Activated CD4-positive, alpha-beta T cell treated with anti-CD3 and anti-CD28 coated beads for 36 hours (primary cell): ENCODE measurements at regions not wholly inside any gene's neighbourhood (a gene's known extent, or its start where the extent isn't known, plus 50 kb on each side); places are given as distances from the start of the nearest gene placed in this dataset.

Experiments used
- ATAC-seq: fragments of 200-7000 bp; cut with Tn5 transposase; one replicate; pipeline ENCODE4 v1.10.0; 2021; ENCODE audit warnings: mild to moderate bottlenecking, moderate library complexity
- CTCF ChIA-PET: fragments of 350-600 bp; sonication (Branson Sonifier 250); formaldehyde crosslinking; loops from one replicate; lab custom pipeline; 2021; ENCODE audit warnings: antibody characterized with exemption; lab: Charles Lee
- POLR2A ChIA-PET: fragments of 350-600 bp; sonication (Branson Sonifier 250); formaldehyde crosslinking; loops from one replicate; lab custom pipeline; 2021; ENCODE audit warnings: antibody characterized with exemption, inconsistent platforms; lab: Charles Lee
- DNase-seq: peaks from one replicate; pipeline ENCODE4 v3.0.0-alpha.2; 2020
- H3K27ac Mint-ChIP-seq: one replicate; pipeline ENCODE4 v1.8.0; 2021; ENCODE audit warnings: mixed read lengths
- H3K27me3 Mint-ChIP-seq: one replicate; pipeline ENCODE4 v1.8.0; 2021; ENCODE audit warnings: mixed read lengths
- H3K36me3 Mint-ChIP-seq: one replicate; pipeline ENCODE4 v1.8.0; 2021; ENCODE audit warnings: low read depth, mixed read lengths
- H3K4me1 Mint-ChIP-seq: one replicate; pipeline ENCODE4 v1.8.0; 2021; ENCODE audit warnings: mixed read lengths
- H3K4me3 Mint-ChIP-seq: one replicate; pipeline ENCODE4 v1.8.0; 2021; ENCODE audit warnings: mild to moderate bottlenecking, moderate library complexity, mixed read lengths
- H3K9me3 Mint-ChIP-seq: one replicate; pipeline ENCODE4 v1.8.0; 2021; ENCODE audit warnings: low read depth, mixed read lengths
- intact Hi-C, 2 experiments: fragments of 100-400 bp; cut with DNase I in 1 of 2; cut with micrococcal nuclease in 1 of 2; formaldehyde crosslinking; loops; one replicate each; pipeline versions ENCODE4 v1.14.2 to v1.15.1; 2022 to 2024; cut with DNase I, micrococcal nuclease

- no peaks in the 10 kb centered on the region for H3K9me3 Mint-ChIP-seq
- DNase-seq (peak; percentile 48), ATAC-seq (no peak)
- H3K27ac Mint-ChIP-seq, result no peak overlapping the region
- H3K36me3 Mint-ChIP-seq, result no peaks in the 10 kb centered on the region
- intact Hi-C loops, result no loop called here
- no peak overlapping the region for H3K4me3 Mint-ChIP-seq
- CTCF ChIA-PET, result no interaction called here
- H3K27me3 Mint-ChIP-seq, result no peaks in the 10 kb centered on the region
- H3K4me1 Mint-ChIP-seq, result peaks cover 5% of the 10 kb centered on the region
- POLR2A ChIA-PET, result no interaction called here
These were observed 54.9 kb upstream of the TMX1 start for GRCh38 chr14:51185180-51185579.

- H3K36me3 Mint-ChIP-seq, result no peaks in the 10 kb centered on the region
- intact Hi-C loops, result no loop called here
- H3K9me3 Mint-ChIP-seq, result no peaks in the 10 kb centered on the region
- no peak for DNase-seq
- no peak overlapping the region for H3K4me3 Mint-ChIP-seq
- no peak for ATAC-seq
- POLR2A ChIA-PET, result no interaction called here
- H3K27me3 Mint-ChIP-seq, result no peaks in the 10 kb centered on the region
- H3K27ac Mint-ChIP-seq, result no peak overlapping the region
- CTCF ChIA-PET, result no interaction called here
- peaks cover 5% of the 10 kb centered on the region for H3K4me1 Mint-ChIP-seq
These were observed 54.3 kb upstream of the TMX1 start for GRCh38 chr14:51185754-51186153.

GRCh38 chr14:51188566-51189185, 51.4 kb upstream of the TMX1 start:
- intact Hi-C loops, result no loop called here
- no peaks in the 10 kb centered on the region for H3K9me3 Mint-ChIP-seq
- POLR2A ChIA-PET, result no interaction called here
- CTCF ChIA-PET, result no interaction called here
- H3K4me3 Mint-ChIP-seq, result no peak overlapping the region
- peaks cover 5% of the 10 kb centered on the region for H3K4me1 Mint-ChIP-seq
- DNase-seq, result no peak
- ATAC-seq, result no peak
- H3K27me3 Mint-ChIP-seq, result no peaks in the 10 kb centered on the region
- H3K36me3 Mint-ChIP-seq, result no peaks in the 10 kb centered on the region
- no peak overlapping the region for H3K27ac Mint-ChIP-seq

- H3K27ac Mint-ChIP-seq, result no peak overlapping the region
- CTCF ChIA-PET, result no interaction called here
- ATAC-seq (no peak), DNase-seq (no peak)
- no peak overlapping the region for H3K4me3 Mint-ChIP-seq
- no peaks in the 10 kb centered on the region for H3K9me3 Mint-ChIP-seq
- no peaks in the 10 kb centered on the region for H3K27me3 Mint-ChIP-seq
- H3K4me1 Mint-ChIP-seq, result peaks cover 5% of the 10 kb centered on the region
- no peaks in the 10 kb centered on the region for H3K36me3 Mint-ChIP-seq
- intact Hi-C loops, result no loop called here
- POLR2A ChIA-PET, result no interaction called here
These were observed 50.3 kb upstream of the TMX1 start for GRCh38 chr14:51189600-51190376.
